Stimulated activated CD4-positive, alpha-beta T cell treated with anti-CD3 and anti-CD28 coated beads, TNF-alpha, amount 100 ng/mL, for 4 hours (primary cell): ENCODE measurements at regions not wholly inside any gene's neighbourhood (a gene's known extent, or its start where the extent isn't known, plus 50 kb on each side); places are given as distances from the start of the nearest gene placed in this dataset.

Experiments
- DNase-seq, 3 experiments: peaks; one replicate each; pipeline ENCODE4 v3.0.0-alpha.2; 2020; ENCODE audit warnings: low read depth in 3 of 3

DNA sequence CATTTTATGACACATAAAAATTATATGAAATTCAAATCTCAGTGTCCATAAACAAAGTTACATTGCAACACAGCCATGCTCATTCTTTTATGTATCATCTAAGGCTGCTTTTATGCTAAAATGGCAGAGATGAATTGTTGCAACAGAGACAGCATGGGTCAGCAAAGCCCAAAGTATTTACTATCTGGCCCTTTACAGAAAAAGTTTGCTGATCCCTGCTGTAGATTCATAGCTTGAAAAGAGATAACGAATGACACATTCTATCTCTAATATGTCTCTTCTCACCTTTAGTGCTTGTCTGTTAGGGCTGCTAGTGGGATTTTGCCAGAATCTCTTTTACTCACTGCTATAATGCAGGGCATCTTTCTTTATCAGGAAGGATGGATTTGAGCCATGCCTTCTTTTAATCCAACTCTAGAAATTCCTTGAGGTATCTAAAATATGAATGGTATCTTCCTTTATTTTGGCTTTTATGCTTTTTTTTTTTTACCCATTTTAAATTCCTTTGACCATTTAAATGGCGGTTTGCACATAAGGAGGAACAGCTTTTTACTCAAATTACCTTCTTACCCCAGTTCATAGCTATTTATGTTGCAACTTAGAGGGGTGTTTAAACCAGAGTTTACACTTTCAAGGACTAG lies 598.2 kb downstream of the PLPP3 start:
- DNase-seq: no peak

- DNase-seq: no peak
Measured at GRCh38 chr1:55980582-55980981, 598.8 kb downstream of the PLPP3 start.

DNA sequence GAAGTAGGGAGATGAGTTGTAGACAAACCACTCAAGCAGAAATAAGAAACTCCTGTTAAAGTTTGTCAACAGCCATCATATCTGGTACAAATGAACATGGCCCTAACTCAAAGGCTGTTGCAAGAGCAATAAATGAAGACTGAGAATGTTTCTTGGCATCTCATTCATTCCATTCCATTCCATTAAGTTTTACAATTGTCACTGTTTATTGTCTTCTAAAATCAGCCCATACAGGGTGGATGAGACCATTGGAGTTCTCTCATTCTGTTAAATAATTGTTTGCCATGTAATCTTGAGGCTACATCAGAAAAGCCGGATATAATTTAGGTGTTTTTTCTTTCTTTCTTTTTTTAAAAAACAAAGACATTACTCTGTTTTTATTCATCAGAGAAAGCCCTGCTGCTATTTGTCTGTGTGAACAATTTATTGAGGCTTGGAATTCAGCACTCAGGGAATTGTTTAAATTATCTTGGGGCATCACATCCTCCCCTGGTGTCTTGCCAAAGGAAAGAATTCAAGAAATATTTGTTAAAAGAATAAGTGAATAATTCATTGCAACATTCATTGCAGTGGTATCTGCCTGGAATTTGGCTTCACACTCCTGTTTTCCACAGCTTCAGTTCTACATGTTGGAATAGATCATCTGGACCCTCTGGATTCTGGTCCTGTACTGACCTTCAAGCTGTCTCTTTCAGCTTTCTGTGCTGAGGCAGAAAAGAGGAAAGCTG lies 604.5 kb downstream of the PLPP3 start:
- DNase-seq: no peak

DNA sequence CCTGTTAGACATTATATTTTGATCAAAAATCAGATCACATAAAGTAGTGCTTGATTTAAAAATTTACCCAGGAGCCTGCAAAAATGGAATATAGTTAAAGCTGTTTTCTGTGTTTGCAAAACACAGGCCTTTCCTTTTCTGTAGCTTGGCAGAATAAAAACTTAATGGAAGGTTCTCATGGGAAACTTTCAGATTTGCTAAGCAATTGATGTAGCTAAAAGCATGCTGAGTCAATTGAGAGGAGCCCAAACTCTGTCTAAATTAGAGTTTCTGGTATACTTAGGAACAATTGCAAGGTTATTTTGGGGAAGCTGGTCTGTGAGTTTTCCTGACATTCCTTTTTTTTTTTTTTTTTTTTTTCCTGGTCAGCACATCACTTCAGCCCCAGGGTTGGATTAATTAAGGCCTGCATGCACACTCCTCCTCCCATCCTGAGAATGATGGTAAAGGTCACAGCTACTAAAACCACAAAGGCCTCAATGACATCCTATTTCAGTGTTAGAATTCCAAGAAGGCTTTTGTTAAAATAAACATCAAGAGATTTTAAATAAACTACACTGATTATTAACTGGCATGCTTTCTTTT lies 608.7 kb downstream of the PLPP3 start:
- DNase-seq: no peak

DNA sequence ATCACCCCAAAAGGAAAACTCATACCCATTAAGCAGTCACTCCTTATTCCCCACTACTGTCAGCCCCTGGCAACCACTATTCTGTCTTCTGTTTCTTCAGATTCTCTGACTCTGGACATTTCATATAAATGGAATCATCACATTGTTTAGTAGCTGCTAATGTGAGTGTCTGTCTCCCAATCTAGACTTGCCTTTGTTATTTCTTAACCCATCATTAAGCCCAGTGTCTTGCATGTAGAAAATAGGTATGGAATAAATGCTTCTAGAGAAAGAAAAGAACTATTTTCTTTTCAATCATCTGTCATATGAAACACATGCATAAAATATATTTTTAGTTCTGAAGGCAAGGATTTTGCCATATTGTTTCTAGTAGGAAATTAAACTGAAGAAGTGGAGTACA lies 610.0 kb downstream of the PLPP3 start:
- DNase-seq: no peak

DNA sequence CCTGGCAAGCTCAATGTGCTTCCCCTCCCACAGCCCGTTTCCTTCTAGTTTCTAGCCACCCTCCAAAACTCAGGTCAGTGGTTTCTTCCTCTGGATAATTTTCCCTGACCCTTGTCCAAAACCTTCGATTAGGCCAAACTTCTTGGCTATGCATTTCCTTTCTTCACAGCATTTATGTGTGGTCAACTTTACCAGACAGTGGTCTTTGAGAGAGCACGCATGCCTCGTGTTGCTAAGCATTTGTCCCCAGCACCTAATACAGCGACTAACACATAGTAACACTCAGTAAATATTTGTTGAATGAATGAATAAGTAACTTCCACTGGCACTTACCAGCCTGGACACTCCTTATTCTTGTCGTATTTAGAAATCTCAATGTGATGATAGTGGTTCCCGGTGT lies 610.7 kb downstream of the PLPP3 start:
- DNase-seq: no peak

DNA sequence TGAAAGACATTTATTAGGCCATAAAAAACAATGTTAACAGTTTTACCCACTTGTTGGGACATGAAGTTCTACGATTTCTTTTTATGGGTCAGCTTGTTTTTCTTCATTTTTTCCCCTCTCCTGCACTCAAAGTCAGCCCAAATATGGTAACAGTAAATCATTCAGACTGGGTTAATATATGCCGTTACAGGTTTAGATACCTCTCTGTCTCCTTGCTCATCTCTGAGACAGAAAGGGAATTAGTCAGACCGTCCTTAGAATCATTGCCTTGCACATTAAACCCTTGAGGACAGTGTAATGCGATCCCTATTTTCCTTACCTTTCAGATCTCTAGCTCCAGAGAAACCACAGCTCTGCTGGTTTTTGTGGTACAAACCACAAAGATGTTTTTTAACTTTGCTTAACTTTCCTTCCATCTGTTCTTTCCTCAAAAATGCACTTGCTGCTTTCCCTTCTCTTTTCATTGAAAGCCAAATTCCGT lies 613.3 kb downstream of the PLPP3 start:
- DNase-seq: no peak

DNA sequence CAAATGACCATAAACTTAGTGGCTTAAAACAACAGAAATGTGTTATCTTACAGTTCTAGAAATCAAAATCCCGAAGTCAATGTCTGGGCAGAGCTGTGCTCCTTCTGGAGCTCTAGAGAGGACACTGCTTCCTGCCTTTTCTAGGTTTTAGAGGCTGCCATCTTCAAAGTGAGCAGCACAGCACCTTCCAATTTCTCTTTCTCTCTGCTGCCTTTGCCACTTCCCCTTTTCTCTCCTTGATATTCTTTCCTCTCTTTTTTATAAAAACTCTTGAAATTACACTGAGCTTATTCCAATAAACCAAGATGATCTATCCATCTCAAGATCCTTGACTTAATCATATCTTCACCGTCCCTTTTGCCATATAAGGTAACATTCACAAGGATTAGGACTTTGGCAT lies 616.9 kb downstream of the PLPP3 start:
- no peak for DNase-seq

GRCh38 chr1:55959136-55959548 lies 620.2 kb downstream of the PLPP3 start:
- no peak for DNase-seq

DNA sequence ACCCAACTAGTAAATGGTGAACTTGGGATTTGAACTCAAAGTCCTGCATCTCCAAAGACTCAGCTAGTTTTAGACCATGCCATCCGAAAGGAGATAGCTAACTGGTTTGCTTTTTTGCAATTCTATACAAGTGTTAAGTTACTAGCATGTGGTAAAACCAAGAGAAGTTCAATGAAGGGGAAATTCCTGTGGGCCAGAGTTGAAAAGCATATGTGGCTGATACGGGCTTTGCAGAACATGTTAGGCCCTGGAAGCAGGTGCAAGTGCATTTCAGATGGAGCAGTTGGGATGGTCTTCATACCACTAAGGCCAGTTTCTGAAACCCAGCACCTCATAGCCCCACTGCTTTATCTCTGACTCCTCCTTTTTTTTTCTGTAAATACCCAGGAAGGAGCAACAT lies 620.9 kb downstream of the PLPP3 start:
- no peak for DNase-seq

GRCh38 chr1:55957276-55957675 lies 622.1 kb downstream of the PLPP3 start:
- DNase-seq: no peak

DNA sequence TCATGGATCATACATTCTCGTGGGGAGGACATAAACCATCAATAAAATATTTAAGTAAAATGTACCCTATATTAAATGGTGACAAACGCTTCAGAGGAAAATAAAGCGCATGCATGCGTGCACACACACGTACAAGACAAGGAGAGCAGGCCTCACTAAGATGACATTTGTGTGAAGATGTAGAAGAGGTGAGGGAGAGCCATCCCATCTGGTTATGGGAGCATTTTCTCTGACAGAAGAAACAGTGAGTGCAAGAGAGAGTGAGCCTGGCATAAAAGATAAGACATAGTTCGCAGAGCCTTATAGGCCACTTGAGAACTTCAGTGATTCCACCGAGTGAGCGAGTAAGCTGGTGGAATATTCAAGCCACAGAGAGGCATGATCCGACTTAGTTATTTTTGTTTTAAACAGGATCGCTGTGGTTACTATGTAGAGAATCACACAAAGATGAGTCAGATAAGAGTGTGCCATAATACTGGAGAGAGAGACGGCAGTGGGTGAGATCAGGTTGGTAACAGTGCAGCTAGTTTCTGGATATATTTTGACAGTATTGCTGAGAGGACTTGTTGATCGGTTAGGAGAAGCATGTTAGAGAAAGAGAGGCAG lies 624.2 kb downstream of the PLPP3 start:
- no peak for DNase-seq

DNA sequence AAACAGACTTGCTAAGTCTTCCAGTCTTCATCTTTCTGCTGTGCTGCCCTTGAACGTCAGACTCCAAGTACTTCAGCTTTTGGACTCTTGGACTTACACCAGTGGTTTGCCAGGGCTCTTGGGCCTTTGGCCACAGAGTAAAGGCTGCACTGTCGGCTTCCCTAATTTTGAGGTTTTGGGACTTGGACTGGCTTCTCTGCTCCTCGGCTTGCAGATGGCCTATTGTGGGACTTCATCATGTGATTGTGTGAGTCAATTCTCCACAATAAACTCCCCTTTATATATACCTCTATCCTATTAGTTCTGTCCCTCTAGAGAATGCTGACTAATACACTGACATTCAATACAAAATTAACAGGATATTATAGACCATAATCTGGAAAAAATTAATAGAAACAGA lies 628.1 kb downstream of the PLPP3 start:
- no peak for DNase-seq

GRCh38 chr1:55947446-55947845 lies 631.9 kb downstream of the PLPP3 start:
- no peak for DNase-seq

DNA sequence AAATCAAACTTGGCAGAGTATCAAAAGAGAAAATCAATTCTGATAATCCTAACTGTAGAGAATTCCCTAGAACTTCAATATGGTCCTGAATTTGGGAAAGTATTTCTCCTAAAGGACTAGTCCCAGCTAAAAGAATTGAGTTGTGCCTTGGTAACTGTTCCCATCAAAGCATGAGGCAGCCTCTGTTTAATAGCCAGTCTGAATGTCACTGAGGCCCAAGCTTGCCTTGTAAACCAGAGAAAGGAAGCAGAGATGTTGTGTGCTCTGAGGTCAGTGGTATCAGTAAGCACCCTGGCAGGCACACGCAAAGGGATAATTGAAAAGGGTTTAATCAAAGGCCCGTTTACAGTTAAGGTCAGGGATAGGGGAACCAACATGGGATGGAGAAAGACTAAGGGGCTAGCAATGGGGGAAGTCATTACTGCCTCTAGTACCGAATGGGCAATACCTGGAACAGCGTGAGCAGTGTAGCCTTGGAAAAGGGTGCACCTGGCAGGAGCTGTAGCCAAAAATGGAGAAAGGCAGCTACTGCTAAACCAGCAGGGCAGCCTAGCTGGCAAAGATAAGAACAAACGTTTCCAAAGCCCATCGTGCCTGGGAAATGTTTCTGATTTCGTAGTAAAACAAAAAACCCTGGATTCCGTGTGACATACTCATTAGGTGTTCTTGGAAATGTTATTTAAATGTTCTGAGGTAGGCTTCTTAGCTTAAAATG lies 635.5 kb downstream of the PLPP3 start:
- DNase-seq: no peak

DNA sequence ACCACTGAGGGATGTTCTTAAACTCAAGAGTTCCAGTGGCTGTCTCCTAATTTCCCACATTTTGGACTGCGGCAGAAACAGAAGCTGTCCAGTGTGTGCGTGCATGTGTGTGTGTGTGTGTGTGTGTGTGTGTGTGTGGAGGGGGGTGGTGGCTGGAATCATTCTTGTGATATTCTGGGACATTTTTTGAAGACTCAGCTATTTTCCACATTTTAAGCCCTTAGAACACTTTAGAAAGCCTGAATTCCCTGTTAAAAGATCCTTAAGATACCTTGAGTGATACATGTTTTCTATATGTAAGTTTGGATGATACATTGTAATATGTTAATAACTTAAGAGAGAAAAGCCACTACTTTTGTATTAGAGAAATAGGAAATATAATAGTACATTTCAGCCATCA lies 636.4 kb downstream of the PLPP3 start:
- DNase-seq: no peak

- DNase-seq: no peak
Measured at GRCh38 chr1:55939866-55940265, 639.5 kb downstream of the PLPP3 start.

GRCh38 chr1:55938861-55939260 lies 640.5 kb downstream of the PLPP3 start:
- no peak for DNase-seq

DNA sequence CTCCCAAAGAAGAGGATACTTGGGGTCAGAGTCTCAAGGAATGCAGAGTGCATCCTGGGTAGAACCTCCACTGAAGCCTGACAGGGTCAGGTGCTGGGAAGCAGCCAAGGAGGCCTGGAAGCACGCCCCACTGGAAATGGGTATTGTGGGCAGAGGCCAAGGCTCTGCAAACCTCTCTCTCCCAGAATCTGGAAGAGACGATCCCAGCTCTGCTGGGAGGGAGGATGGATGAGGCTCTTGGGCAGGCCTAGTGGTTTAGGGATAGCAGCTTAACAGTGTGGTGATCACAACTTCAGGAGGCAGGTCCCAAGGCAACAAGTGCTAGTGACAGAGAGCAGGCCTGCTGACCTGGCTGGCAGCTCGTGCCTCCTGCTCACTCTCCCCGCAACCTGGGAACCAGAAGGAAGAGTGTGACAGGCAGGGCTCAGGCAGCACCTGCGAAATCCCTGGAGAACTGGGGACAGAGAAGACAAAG lies 641.0 kb downstream of the PLPP3 start:
- DNase-seq: no peak

- DNase-seq: no peak
Measured at GRCh38 chr1:55937840-55938375, 641.5 kb downstream of the PLPP3 start.

- DNase-seq: no peak
Measured at GRCh38 chr1:55935236-55935635, 644.1 kb downstream of the PLPP3 start.

GRCh38 chr1:55932402-55932801 lies 647.0 kb downstream of the PLPP3 start:
- no peak for DNase-seq
